ENCODE measurements at regions not wholly inside any gene's neighbourhood (a gene's known extent, or its start where the extent isn't known, plus 50 kb on each side); places are given as distances from the start of the nearest gene placed in this dataset.

- TF ChIP-seq CTCF (IDR thresholded peaks at IDR 0.05) (no peak), POLR2A (IDR thresholded peaks at IDR 0.05) (no peak), EP300 (IDR thresholded peaks at IDR 0.05) (no peak)
Observed at GRCh38 chr2:136173126-136173525, 55.2 kb upstream of the CXCR4 start.

Data from tibial nerve (tissue), 4 donors.